ENCODE measurements at regions not wholly inside any gene's neighbourhood (a gene's known extent, or its start where the extent isn't known, plus 50 kb on each side); places are given as distances from the start of the nearest gene placed in this dataset.

GRCh38 chr4:137067735-137068134, 464.6 kb downstream of the PCDH18 start:
- DNase-seq (ENCODE audit: low spot score), result peak; percentile 6

- DNase-seq (ENCODE audit: low spot score), result peak; percentile 59
These were observed 467.0 kb downstream of the PCDH18 start for GRCh38 chr4:137065311-137065710.

GRCh38 chr4:137063961-137064360, 468.3 kb downstream of the PCDH18 start:
- DNase-seq (ENCODE audit: low spot score), result no peak

- DNase-seq (ENCODE audit: low spot score), result no peak
These were observed 489.1 kb downstream of the PCDH18 start for GRCh38 chr4:137043184-137043583.

GRCh38 chr4:137039370-137039769, 492.9 kb downstream of the PCDH18 start:
- DNase-seq (ENCODE audit: low spot score), result no peak

- peak; percentile 28 for DNase-seq (ENCODE audit: low spot score)
These were observed 500.1 kb downstream of the PCDH18 start for GRCh38 chr4:137032222-137032621.

GRCh38 chr4:137029026-137029425, 503.3 kb downstream of the PCDH18 start:
- DNase-seq (ENCODE audit: low spot score), result no peak

- no peak for DNase-seq (ENCODE audit: low spot score)
These were observed 506.7 kb downstream of the PCDH18 start for GRCh38 chr4:137025484-137026059.

- no peak for DNase-seq (ENCODE audit: low spot score)
These were observed 516.6 kb downstream of the PCDH18 start for GRCh38 chr4:137015426-137016409.

- DNase-seq (ENCODE audit: low spot score), result no peak
These were observed 531.9 kb downstream of the PCDH18 start for GRCh38 chr4:137000432-137000831.

- DNase-seq (ENCODE audit: low spot score), result no peak
These were observed 540.3 kb downstream of the PCDH18 start for GRCh38 chr4:136992032-136992431.

GRCh38 chr4:136985683-136986082, 546.6 kb downstream of the PCDH18 start:
- DNase-seq (ENCODE audit: low spot score), result peak; percentile 11

- no peak for DNase-seq (ENCODE audit: low spot score)
These were observed 565.2 kb downstream of the PCDH18 start for GRCh38 chr4:136967069-136967468.

GRCh38 chr4:136965478-136965877, 566.8 kb downstream of the PCDH18 start:
- DNase-seq (ENCODE audit: low spot score), result no peak

- no peak for DNase-seq (ENCODE audit: low spot score)
These were observed 569.4 kb downstream of the PCDH18 start for GRCh38 chr4:136962868-136963267.

GRCh38 chr4:136946307-136946907, 585.9 kb downstream of the PCDH18 start:
- no peak for DNase-seq (ENCODE audit: low spot score)

- DNase-seq (ENCODE audit: low spot score), result peak; percentile 22
These were observed 592.5 kb downstream of the PCDH18 start for GRCh38 chr4:136939781-136940180.

GRCh38 chr4:136935871-136936270, 596.4 kb downstream of the PCDH18 start:
- DNase-seq (ENCODE audit: low spot score), result peak; percentile 54

GRCh38 chr4:136935305-136935704, 597.0 kb downstream of the PCDH18 start:
- DNase-seq (ENCODE audit: low spot score), result peak; percentile 96

GRCh38 chr4:136934601-136935000, 597.7 kb downstream of the PCDH18 start:
- DNase-seq (ENCODE audit: low spot score), result peak; percentile 45

- peak; percentile 54 for DNase-seq (ENCODE audit: low spot score)
These were observed 600.5 kb downstream of the PCDH18 start for GRCh38 chr4:136931781-136932180.

- no peak for DNase-seq (ENCODE audit: low spot score)
These were observed 603.3 kb downstream of the PCDH18 start for GRCh38 chr4:136928957-136929411.

- DNase-seq (ENCODE audit: low spot score), result peak; percentile 98
These were observed 605.1 kb downstream of the PCDH18 start for GRCh38 chr4:136927172-136927571.
